ENCODE measurements at regions not wholly inside any gene's neighbourhood (a gene's known extent, or its start where the extent isn't known, plus 50 kb on each side); places are given as distances from the start of the nearest gene placed in this dataset.

DNA sequence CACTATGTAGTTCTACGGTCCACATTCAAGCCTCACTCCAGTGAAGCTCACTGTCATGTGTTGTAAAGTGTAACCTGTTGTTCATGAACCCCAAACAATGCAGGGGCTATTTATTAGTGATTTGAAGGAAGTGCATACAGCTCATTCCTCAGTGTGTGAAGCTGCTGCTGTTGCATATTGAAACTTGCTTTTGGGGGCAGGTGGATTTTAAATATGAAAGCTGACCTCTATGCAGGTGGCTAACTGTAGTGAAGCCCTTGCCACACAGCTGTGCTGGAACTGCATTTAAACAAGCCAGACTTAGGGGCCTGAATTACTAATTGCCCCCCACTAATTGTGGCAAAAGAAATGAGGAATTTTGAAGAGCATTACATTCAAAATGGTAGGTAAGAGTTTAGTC is 226.3 kb downstream of the ATP23 start:
- H3K36me3 ChIP-seq (ENCODE audit: insufficient read depth), result no peaks in the 10 kb centered on the region
- WGBS, result 47% methylated on average over 1 of the region's 1 CpG
- DNase-seq (ENCODE audit: extremely low spot score), result no peak
- no peak overlapping the region for H3K27ac ChIP-seq (ENCODE audit: low read depth)
- H3K4me3 ChIP-seq (ENCODE audit: low read depth, low read length), result no peak overlapping the region
- H3K4me1 ChIP-seq (ENCODE audit: insufficient read depth), result no peaks in the 10 kb centered on the region

GRCh38 chr12:58169826-58170225 is 228.5 kb downstream of the ATP23 start:
- no peaks in the 10 kb centered on the region for H3K36me3 ChIP-seq (ENCODE audit: insufficient read depth)
- no peak overlapping the region for H3K27ac ChIP-seq (ENCODE audit: low read depth)
- no peaks in the 10 kb centered on the region for H3K4me1 ChIP-seq (ENCODE audit: insufficient read depth)
- no peak for DNase-seq (ENCODE audit: extremely low spot score)
- H3K4me3 ChIP-seq (ENCODE audit: low read depth, low read length), result no peak overlapping the region
- 83% methylated on average over 2 of the region's 2 CpGs for WGBS

- Histone ChIP-seq H3K4me1 (ENCODE audit: insufficient read depth) (no peaks in the 10 kb centered on the region), H3K4me3 (ENCODE audit: low read depth, low read length) (no peak overlapping the region), H3K27ac (ENCODE audit: low read depth) (no peak overlapping the region), H3K36me3 (ENCODE audit: insufficient read depth) (no peaks in the 10 kb centered on the region)
- DNase-seq (ENCODE audit: extremely low spot score), result peak; percentile 73
- 34% methylated on average over 2 of the region's 2 CpGs for WGBS
Observed at GRCh38 chr12:58171914-58172313, 230.5 kb downstream of the ATP23 start.

- no peaks in the 10 kb centered on the region for H3K36me3 ChIP-seq (ENCODE audit: insufficient read depth)
- no peak overlapping the region for H3K4me3 ChIP-seq (ENCODE audit: low read depth, low read length)
- DNase-seq (ENCODE audit: extremely low spot score), result no peak
- 94% methylated on average over 21 of the region's 21 CpGs for WGBS
- no peak overlapping the region for H3K27ac ChIP-seq (ENCODE audit: low read depth)
- H3K4me1 ChIP-seq (ENCODE audit: insufficient read depth), result no peaks in the 10 kb centered on the region
Observed at GRCh38 chr12:58172433-58173073, 231.2 kb downstream of the ATP23 start.

- Histone ChIP-seq H3K4me1 (ENCODE audit: insufficient read depth) (no peaks in the 10 kb centered on the region), H3K4me3 (ENCODE audit: low read depth, low read length) (no peak overlapping the region), H3K27ac (ENCODE audit: low read depth) (no peak overlapping the region), H3K36me3 (ENCODE audit: insufficient read depth) (no peaks in the 10 kb centered on the region)
- WGBS, result 81% methylated on average over 2 of the region's 2 CpGs
- no peak for DNase-seq (ENCODE audit: extremely low spot score)
Observed at GRCh38 chr12:58174316-58174715, 232.9 kb downstream of the ATP23 start.

DNA sequence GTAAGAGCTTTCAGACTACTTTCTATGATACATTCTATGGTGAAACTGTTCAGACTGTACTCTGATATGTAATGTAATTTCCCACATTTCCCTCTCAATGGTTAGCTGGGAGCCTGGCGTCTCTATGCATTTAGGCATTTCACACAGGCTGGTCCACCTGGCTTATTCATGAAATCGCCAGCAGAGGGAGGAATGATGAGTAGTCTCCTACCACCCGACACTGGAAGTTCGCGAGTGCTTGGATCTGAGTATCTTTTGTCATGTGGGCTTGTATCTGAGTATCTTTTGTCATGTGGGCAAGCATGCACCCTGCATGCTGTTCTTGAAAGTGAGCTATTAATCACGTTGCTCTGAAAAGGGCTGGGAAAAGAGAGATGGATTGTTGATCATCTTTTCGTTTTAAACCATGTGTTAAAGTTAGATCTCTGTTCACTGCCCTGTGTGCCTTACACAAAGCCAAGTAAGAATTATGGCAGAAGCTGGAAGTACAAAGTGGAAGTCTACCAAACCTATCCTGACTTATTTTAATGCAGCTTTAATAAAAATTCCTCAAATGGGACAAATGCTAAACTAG is 235.0 kb downstream of the ATP23 start:
- DNase-seq (ENCODE audit: extremely low spot score), result no peak
- Histone ChIP-seq H3K4me1 (ENCODE audit: insufficient read depth) (no peaks in the 10 kb centered on the region), H3K4me3 (ENCODE audit: low read depth, low read length) (no peak overlapping the region), H3K36me3 (ENCODE audit: insufficient read depth) (no peaks in the 10 kb centered on the region), H3K27ac (ENCODE audit: low read depth) (no peak overlapping the region)
- WGBS, result 59% methylated on average over 7 of the region's 7 CpGs

GRCh38 chr12:58177366-58177765 is 236.0 kb downstream of the ATP23 start:
- Histone ChIP-seq H3K4me3 (ENCODE audit: low read depth, low read length) (no peak overlapping the region), H3K4me1 (ENCODE audit: insufficient read depth) (no peaks in the 10 kb centered on the region), H3K27ac (ENCODE audit: low read depth) (no peak overlapping the region), H3K36me3 (ENCODE audit: insufficient read depth) (no peaks in the 10 kb centered on the region)
- 88% methylated on average over 2 of the region's 2 CpGs for WGBS
- no peak for DNase-seq (ENCODE audit: extremely low spot score)

GRCh38 chr12:58184212-58184611 is 242.8 kb downstream of the ATP23 start:
- H3K27ac ChIP-seq (ENCODE audit: low read depth), result no peak overlapping the region
- H3K4me3 ChIP-seq (ENCODE audit: low read depth, low read length), result no peak overlapping the region
- H3K36me3 ChIP-seq (ENCODE audit: insufficient read depth), result no peaks in the 10 kb centered on the region
- H3K4me1 ChIP-seq (ENCODE audit: insufficient read depth), result no peaks in the 10 kb centered on the region
- DNase-seq (ENCODE audit: extremely low spot score), result no peak

DNA sequence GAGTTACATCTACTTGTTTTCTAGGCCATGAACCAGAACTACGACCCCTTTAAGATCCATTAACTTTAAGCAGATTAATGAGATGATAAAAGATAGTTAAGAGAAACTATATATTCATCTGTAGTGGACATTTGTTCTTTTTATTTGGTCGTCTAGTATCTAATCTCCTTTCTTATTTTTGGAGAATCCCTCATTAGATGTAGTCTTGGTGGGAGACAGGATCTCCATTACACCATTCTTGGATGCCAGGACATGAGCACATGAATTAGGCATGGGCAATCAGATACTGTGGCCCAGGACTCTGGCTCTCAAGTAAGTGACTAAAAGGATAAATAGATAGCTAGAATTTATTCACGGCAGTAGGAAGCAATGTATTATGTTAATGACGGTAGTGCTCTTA is 245.0 kb downstream of the ATP23 start:
- no peak for DNase-seq (ENCODE audit: extremely low spot score)
- H3K4me3 ChIP-seq (ENCODE audit: low read depth, low read length), result no peak overlapping the region
- no peaks in the 10 kb centered on the region for H3K4me1 ChIP-seq (ENCODE audit: insufficient read depth)
- no peak overlapping the region for H3K27ac ChIP-seq (ENCODE audit: low read depth)
- WGBS, result 86% methylated on average over 4 of the region's 4 CpGs
- H3K36me3 ChIP-seq (ENCODE audit: insufficient read depth), result no peaks in the 10 kb centered on the region

DNA sequence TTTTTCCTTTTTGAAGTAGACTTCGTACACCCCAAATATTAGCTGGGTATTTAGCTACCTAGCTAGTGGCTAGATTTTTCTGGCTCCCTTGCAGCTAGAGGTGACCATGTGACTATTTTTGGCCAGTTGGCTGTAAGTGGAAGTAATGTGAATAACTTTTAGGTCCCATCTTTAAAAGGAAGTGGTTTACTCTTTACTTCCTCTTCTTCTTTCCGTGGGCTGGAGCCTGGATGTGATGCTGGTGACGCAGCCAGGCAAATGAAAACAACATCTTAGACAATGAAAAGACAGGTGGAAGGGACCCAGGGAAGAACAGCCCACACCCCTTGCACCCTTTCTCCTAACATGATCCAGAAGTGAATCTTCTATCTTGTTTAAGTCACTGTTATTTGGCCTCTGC is 245.5 kb downstream of the ATP23 start:
- 91% methylated on average over 3 of the region's 3 CpGs for whole genome bisulfite sequencing
- Histone ChIP-seq H3K36me3 (ENCODE audit: insufficient read depth) (no peaks in the 10 kb centered on the region), H3K4me1 (ENCODE audit: insufficient read depth) (no peaks in the 10 kb centered on the region), H3K27ac (ENCODE audit: low read depth) (no peak overlapping the region), H3K4me3 (ENCODE audit: low read depth, low read length) (no peak overlapping the region)
- no peak for DNase-seq (ENCODE audit: extremely low spot score)

DNA sequence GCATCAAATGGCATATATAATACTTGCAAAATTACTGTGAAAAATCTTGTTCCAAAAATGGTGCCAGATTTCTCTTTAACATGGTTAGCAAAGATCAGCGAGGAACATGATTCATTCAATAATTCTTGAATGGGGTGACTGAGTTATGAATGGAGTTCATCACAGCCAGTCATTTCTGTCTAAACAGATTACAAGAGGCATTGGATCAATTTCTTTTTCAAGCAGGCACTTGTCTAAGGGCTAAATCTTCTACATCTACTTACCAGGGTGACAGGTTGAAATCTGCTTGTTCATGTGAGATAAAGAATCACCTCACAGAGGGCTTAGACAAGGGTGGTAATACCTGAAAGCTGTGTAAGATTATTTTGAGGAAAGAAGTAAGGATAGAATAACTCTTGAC is 247.7 kb downstream of the ATP23 start:
- WGBS, result 84% methylated on average over 1 of the region's 1 CpG
- no peak for DNase-seq (ENCODE audit: extremely low spot score)
- Histone ChIP-seq H3K4me3 (ENCODE audit: low read depth, low read length) (no peak overlapping the region), H3K36me3 (ENCODE audit: insufficient read depth) (no peaks in the 10 kb centered on the region), H3K27ac (ENCODE audit: low read depth) (no peak overlapping the region), H3K4me1 (ENCODE audit: insufficient read depth) (no peaks in the 10 kb centered on the region)

- H3K4me1 ChIP-seq (ENCODE audit: insufficient read depth), result no peaks in the 10 kb centered on the region
- H3K36me3 ChIP-seq (ENCODE audit: insufficient read depth), result no peaks in the 10 kb centered on the region
- DNase-seq (ENCODE audit: extremely low spot score), result no peak
- no peak overlapping the region for H3K4me3 ChIP-seq (ENCODE audit: low read depth, low read length)
- no peak overlapping the region for H3K27ac ChIP-seq (ENCODE audit: low read depth)
- 74% methylated on average over 3 of the region's 3 CpGs for WGBS
Observed at GRCh38 chr12:58189893-58190292, 248.5 kb downstream of the ATP23 start.

GRCh38 chr12:58190618-58191017 is 249.3 kb downstream of the ATP23 start:
- no peaks in the 10 kb centered on the region for H3K4me1 ChIP-seq (ENCODE audit: insufficient read depth)
- H3K27ac ChIP-seq (ENCODE audit: low read depth), result no peak overlapping the region
- H3K36me3 ChIP-seq (ENCODE audit: insufficient read depth), result no peaks in the 10 kb centered on the region
- DNase-seq (ENCODE audit: extremely low spot score), result no peak
- 57% methylated on average over 5 of the region's 5 CpGs for WGBS
- H3K4me3 ChIP-seq (ENCODE audit: low read depth, low read length), result no peak overlapping the region

DNA sequence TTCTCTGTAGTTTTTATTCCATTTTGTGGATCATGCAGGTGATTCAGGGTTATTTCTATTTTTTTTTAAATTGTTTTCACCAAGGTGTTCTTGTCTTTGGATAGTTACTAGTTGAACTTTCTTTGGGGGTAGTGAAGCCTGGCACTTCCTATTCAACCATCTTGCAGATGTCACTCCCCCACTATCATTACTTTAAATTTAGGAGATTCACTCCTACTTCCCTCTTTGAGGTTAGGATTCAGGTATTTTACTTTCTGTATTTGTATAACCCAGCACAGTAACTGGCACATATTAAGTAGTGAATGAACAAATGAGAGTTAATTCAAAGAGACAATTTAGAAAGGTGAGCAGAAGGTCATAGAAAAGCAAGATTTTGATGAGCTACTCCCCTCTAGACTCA is 255.6 kb downstream of the ATP23 start:
- no peaks in the 10 kb centered on the region for H3K4me1 ChIP-seq (ENCODE audit: insufficient read depth)
- no peak for DNase-seq (ENCODE audit: extremely low spot score)
- H3K27ac ChIP-seq (ENCODE audit: low read depth), result no peak overlapping the region
- H3K4me3 ChIP-seq (ENCODE audit: low read depth, low read length), result no peak overlapping the region
- no peaks in the 10 kb centered on the region for H3K36me3 ChIP-seq (ENCODE audit: insufficient read depth)

Measured in urinary bladder (tissue), 3 donors.